CD4-positive, alpha-beta T cell treated with Interleukin-6 at 100 ng/mL for 8 hours (primary cell): ENCODE measurements at regions not wholly inside any gene's neighbourhood (a gene's known extent, or its start where the extent isn't known, plus 50 kb on each side); places are given as distances from the start of the nearest gene placed in this dataset.

Experiments
- DNase-seq: peaks from one replicate; pipeline ENCODE4 v3.0.0-alpha.2; 2020; ENCODE audit warnings: mixed read lengths, low spot score

GRCh38 chr5:63726496-63726895 is 235.7 kb downstream of the HTR1A start:
- DNase-seq: no peak

GRCh38 chr5:63719147-63719546 is 243.1 kb downstream of the HTR1A start:
- DNase-seq: no peak

- DNase-seq: no peak
These were observed 262.0 kb downstream of the HTR1A start for GRCh38 chr5:63700241-63700640.

- DNase-seq: no peak
These were observed 264.4 kb downstream of the HTR1A start for GRCh38 chr5:63697811-63698210.

GRCh38 chr5:63690546-63690945 is 271.7 kb downstream of the HTR1A start:
- no peak for DNase-seq

- DNase-seq: no peak
These were observed 274.3 kb downstream of the HTR1A start for GRCh38 chr5:63687854-63688516.

GRCh38 chr5:63686938-63687337 is 275.3 kb downstream of the HTR1A start:
- DNase-seq: no peak

- DNase-seq: no peak
These were observed 276.1 kb downstream of the HTR1A start for GRCh38 chr5:63686181-63686580.

GRCh38 chr5:63685454-63685853 is 276.8 kb downstream of the HTR1A start:
- no peak for DNase-seq

GRCh38 chr5:63674881-63675280 is 287.4 kb downstream of the HTR1A start:
- DNase-seq: no peak

- no peak for DNase-seq
These were observed 307.2 kb downstream of the HTR1A start for GRCh38 chr5:63655043-63655442.

GRCh38 chr5:63650581-63650980 is 311.7 kb downstream of the HTR1A start:
- DNase-seq: no peak

GRCh38 chr5:63648376-63648775 is 313.9 kb downstream of the HTR1A start:
- DNase-seq: no peak

- DNase-seq: no peak
These were observed 332.2 kb downstream of the HTR1A start for GRCh38 chr5:63629951-63630630.

- DNase-seq: no peak
These were observed 348.8 kb downstream of the HTR1A start for GRCh38 chr5:63613442-63613841.

- no peak for DNase-seq
These were observed 358.2 kb downstream of the HTR1A start for GRCh38 chr5:63603996-63604395.

GRCh38 chr5:63602971-63603370 is 359.3 kb downstream of the HTR1A start:
- DNase-seq: no peak

- DNase-seq: no peak
These were observed 366.0 kb downstream of the HTR1A start for GRCh38 chr5:63596254-63596653.

- no peak for DNase-seq
These were observed 388.9 kb downstream of the HTR1A start for GRCh38 chr5:63573380-63573779.

GRCh38 chr5:63572740-63573139 is 389.5 kb downstream of the HTR1A start:
- no peak for DNase-seq

GRCh38 chr5:63570752-63571151 is 391.5 kb downstream of the HTR1A start:
- no peak for DNase-seq

GRCh38 chr5:63564789-63565188 is 397.5 kb downstream of the HTR1A start:
- DNase-seq: no peak

GRCh38 chr5:63563008-63563917 is 399.0 kb downstream of the HTR1A start:
- DNase-seq: no peak
